ENCODE measurements at regions not wholly inside any gene's neighbourhood (a gene's known extent, or its start where the extent isn't known, plus 50 kb on each side); places are given as distances from the start of the nearest gene placed in this dataset.

DNA sequence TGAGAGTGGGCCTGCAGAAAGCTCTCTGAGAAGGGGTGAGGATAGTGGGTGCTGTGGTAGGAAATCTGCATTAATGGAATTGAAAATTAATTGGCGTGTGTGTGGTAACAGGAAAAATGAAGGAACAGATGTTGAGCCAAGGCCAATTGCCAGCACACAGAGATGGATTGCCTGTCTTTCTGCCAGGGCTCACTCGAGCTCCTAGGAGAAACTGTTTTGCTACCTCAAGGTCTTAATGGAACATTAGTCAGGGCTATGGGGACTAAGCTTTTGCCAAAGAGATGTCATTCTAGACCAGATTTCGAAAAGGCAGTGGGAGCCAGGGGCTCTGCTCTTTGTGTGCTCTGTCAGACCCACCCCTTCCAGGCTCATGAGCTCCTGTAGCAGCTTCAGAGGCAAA, 124.0 kb upstream of the EFNA5 start:
- TF ChIP-seq, protein P1, sequence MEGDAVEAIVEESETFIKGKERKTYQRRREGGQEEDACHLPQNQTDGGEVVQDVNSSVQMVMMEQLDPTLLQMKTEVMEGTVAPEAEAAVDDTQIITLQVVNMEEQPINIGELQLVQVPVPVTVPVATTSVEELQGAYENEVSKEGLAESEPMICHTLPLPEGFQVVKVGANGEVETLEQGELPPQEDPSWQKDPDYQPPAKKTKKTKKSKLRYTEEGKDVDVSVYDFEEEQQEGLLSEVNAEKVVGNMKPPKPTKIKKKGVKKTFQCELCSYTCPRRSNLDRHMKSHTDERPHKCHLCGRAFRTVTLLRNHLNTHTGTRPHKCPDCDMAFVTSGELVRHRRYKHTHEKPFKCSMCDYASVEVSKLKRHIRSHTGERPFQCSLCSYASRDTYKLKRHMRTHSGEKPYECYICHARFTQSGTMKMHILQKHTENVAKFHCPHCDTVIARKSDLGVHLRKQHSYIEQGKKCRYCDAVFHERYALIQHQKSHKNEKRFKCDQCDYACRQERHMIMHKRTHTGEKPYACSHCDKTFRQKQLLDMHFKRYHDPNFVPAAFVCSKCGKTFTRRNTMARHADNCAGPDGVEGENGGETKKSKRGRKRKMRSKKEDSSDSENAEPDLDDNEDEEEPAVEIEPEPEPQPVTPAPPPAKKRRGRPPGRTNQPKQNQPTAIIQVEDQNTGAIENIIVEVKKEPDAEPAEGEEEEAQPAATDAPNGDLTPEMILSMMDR (IDR thresholded peaks at IDR 0.05), result no peak
- no peak for TF ChIP-seq POLR2A (IDR thresholded peaks at IDR 0.05)

Data from heart left ventricle (tissue), 13 donors.